NCI-H345 treated with DMSO at 0.1 percent for 48 hours (cell line): ENCODE measurements at regions not wholly inside any gene's neighbourhood (a gene's known extent, or its start where the extent isn't known, plus 50 kb on each side); places are given as distances from the start of the nearest gene placed in this dataset.
A peak's percentile ranks its signal among the peaks of the same experiment; 100 is the strongest.
"Not testable (repeated sequence)": the region's sequence is repeated elsewhere in the genome, so short reads cannot be mapped to it uniquely, and the experiment has no call there.

ENCODE experiments used
- DNase-seq: peaks from one replicate; lab custom pipeline; 2025; ENCODE audit not compliant: unreplicated experiment; lab: John Stamatoyannopoulos, UW

DNA sequence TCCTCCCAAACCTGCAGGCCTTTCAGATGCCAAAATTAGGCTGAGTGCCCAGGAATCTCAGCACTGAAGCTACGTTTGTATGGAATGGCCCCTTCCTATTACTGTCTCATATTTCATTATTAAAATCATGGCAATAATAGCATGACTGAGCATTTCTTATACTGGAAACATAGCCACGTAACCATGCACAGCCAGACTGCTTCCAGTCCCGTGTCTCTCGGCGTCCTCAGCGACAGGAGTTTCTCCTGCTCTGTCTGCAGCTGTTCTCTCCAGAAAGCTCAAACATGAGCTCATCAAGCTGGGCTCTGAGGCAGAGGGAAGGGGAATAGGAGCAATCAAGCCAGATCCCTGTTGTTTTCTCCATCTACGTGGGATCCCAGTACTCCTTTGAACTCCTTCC, 104.0 kb downstream of the CDC7 start:
- no peak for DNase-seq

GRCh38 chr1:91605566-91605965, 104.9 kb downstream of the CDC7 start:
- DNase-seq = no peak

- DNase-seq = no peak
Measured at GRCh38 chr1:91606546-91607078, 106.0 kb downstream of the CDC7 start.

DNA sequence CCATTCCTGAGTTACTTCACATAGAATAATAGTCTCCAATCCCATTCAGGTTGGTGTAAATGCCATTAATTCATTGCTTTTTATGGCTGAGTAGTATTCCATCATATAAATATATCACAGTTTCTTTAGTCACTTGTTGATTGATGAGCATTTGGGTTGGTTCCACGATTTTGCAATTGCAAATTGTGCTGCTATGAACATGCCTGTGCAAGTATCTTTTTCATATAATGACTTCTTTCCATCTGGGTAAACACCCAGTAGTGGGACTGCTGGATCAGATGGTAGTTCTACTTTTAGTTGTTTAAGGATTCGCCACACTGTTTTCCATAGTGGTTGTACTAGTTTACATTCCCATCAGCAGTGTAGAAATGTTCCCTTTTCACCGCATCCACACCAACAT, 107.0 kb downstream of the CDC7 start:
- not testable (repeated sequence) for DNase-seq

GRCh38 chr1:91608876-91609275, 108.2 kb downstream of the CDC7 start:
- DNase-seq = no peak

GRCh38 chr1:91609551-91609950, 108.9 kb downstream of the CDC7 start:
- no peak for DNase-seq

- DNase-seq = no peak
Measured at GRCh38 chr1:91610102-91610501, 109.5 kb downstream of the CDC7 start.

- DNase-seq = no peak
Measured at GRCh38 chr1:91610789-91611188, 110.1 kb downstream of the CDC7 start.

- no peak for DNase-seq
Measured at GRCh38 chr1:91611483-91611917, 110.8 kb downstream of the CDC7 start.

- DNase-seq = no peak
Measured at GRCh38 chr1:91613595-91613994, 112.9 kb downstream of the CDC7 start.

- no peak for DNase-seq
Measured at GRCh38 chr1:91616712-91617111, 116.1 kb downstream of the CDC7 start.

DNA sequence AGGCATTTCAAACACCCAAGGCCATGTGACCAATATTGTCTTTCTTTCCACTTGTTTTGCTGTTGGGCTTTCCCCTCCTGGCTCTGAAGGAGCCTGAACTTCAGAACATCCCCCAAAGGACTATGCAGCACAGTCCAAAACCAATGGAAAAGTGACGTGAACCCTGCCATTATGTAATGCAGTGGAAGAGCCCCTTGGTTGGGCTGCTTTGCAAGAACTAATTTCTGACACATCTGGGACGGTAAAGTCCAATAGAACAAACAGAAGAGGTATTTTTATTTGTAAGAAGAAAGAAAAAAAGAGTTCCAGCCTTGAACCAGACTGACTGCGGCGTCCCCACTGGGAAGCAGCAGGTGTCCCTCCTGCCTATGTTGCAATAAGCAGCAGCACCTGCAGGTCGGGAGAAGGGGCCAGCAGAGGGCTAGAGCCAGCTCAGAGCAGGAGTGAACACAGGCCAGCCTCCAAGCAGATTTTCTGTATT, 116.7 kb downstream of the CDC7 start:
- peak; percentile 34 for DNase-seq

- no peak for DNase-seq
Measured at GRCh38 chr1:91619881-91620280, 119.2 kb downstream of the CDC7 start.

DNA sequence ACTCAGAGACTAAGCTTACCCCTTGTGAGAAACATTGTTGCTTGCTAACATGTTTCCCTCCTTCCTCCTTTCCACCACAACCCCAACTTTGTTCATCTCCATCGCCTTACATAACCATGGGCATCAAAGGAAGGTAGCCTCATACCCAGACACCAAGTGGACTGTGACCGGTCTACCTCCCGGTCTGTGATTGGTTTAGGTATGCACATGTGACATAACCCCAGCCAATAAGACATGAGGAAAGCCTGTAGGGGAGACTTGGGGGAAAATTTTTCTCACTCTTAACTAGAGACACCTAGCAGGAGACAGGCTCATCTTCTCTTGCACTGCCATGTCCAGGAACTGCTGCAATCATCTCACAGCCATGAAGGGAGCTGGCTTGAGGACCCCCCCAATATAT, 120.7 kb downstream of the CDC7 start:
- DNase-seq = no peak

- no peak for DNase-seq
Measured at GRCh38 chr1:91621907-91622306, 121.3 kb downstream of the CDC7 start.

DNA sequence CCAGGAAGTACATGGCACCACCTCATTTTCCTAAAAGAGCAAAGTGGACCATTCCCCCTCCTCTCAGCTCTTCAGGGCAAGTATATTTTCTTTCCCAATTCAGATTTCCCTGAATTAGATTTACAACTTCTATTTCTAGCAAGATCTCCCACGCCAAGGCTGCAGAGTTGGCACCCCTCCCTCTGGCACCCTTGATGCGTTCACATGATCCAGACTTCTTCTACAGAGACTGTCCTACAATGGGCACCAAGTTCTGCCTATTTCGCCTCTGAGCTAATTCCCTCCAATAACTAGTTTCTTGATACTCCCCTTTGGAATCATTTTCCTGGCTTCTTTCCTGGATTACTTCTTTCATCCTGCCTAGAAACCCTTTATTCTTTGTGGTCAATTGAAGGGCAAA, 122.0 kb downstream of the CDC7 start:
- no peak for DNase-seq

- DNase-seq = no peak
Measured at GRCh38 chr1:91623020-91623419, 122.4 kb downstream of the CDC7 start.

- no peak for DNase-seq
Measured at GRCh38 chr1:91624331-91624730, 123.7 kb downstream of the CDC7 start.
